PC-3 (cell line): ENCODE measurements at regions not wholly inside any gene's neighbourhood (a gene's known extent, or its start where the extent isn't known, plus 50 kb on each side); places are given as distances from the start of the nearest gene placed in this dataset.

ENCODE experiments used
- ATAC-seq: fragments of 200-7000 bp; cut with Tn5 transposase; 2 replicates; pipeline ENCODE4 v1.9.1; 2020; ENCODE audit warnings: mild to moderate bottlenecking, moderate library complexity
- BruUV-seq: library from RNA; stranded (reverse); fragments of 400-500 nt; replicated peaks from 2 replicates; lab custom pipeline; 2021; lab: Mats Ljungman, UMichigan
- CTCF ChIA-PET: fragments of 300-600 bp; sonication (Branson Sonifier 250); formaldehyde crosslinking; loops from one replicate; lab custom pipeline; 2022; ENCODE audit warnings: antibody characterized with exemption; lab: Charles Lee
- POLR2A ChIA-PET: fragments of 300-600 bp; sonication (Branson Sonifier 250); formaldehyde crosslinking; loops from one replicate; lab custom pipeline; 2022; ENCODE audit warnings: antibody characterized with exemption; ENCODE audit not compliant: unreplicated experiment; lab: Charles Lee
- DNase-seq: peaks from one replicate; pipeline ENCODE4 v3.0.0-alpha.2; 2015
- H2AFZ ChIP-seq: fragments of 300-600 bp; sonication (generic); 2 replicates; pipeline ENCODE4 v1.6.0; 2016; ENCODE audit warnings: antibody characterized with exemption, low read length
- H3F3A ChIP-seq: fragments of 300-600 bp; sonication (generic); one replicate; pipeline ENCODE4 v1.6.0; 2017; ENCODE audit warnings: antibody characterized with exemption, low read length, control low read depth, mild to moderate bottlenecking; ENCODE audit not compliant: unreplicated experiment
- H3K27ac ChIP-seq: fragments of 300-600 bp; sonication (generic); 2 replicates; pipeline ENCODE4 v1.5.1; 2016; ENCODE audit warnings: mild to moderate bottlenecking, low read length
- H3K27me3 ChIP-seq: fragments of 300-600 bp; sonication (generic); 2 replicates; pipeline ENCODE4 v1.6.1; 2016; ENCODE audit warnings: low read length, mixed read lengths
- H3K36me3 ChIP-seq: fragments of 300-600 bp; sonication (generic); 2 replicates; pipeline ENCODE4 v1.6.1; 2016; ENCODE audit warnings: low read depth, mixed run types, low read length, mixed read lengths
- H3K4me1 ChIP-seq: fragments of 300-600 bp; sonication (generic); 2 replicates; pipeline ENCODE4 v1.5.1; 2016; ENCODE audit warnings: low read length; ENCODE audit not compliant: insufficient read depth
- H3K4me2 ChIP-seq: fragments of 300-600 bp; sonication (generic); 2 replicates; pipeline ENCODE4 v1.6.0; 2016; ENCODE audit warnings: low read length
- H3K4me3 ChIP-seq: fragments of 300-600 bp; sonication (generic); 2 replicates; pipeline ENCODE4 v1.5.1; 2016; ENCODE audit warnings: mild to moderate bottlenecking, low read length, mixed read lengths
- H3K79me2 ChIP-seq: fragments of 300-600 bp; sonication (generic); 2 replicates; pipeline ENCODE4 v1.6.1; 2017; ENCODE audit warnings: low read length, mixed read lengths
- H3K9ac ChIP-seq: fragments of 300-600 bp; sonication (generic); 2 replicates; pipeline ENCODE4 v1.6.0; 2016; ENCODE audit warnings: mild to moderate bottlenecking, low read length
- H3K9me2 ChIP-seq: fragments of 300-600 bp; sonication (generic); replicated peaks from 2 replicates; pipeline ENCODE4 v1.6.1; 2016; ENCODE audit warnings: mixed run types, low read length, mixed read lengths
- H3K9me3 ChIP-seq: fragments of 300-600 bp; sonication (generic); 2 replicates; pipeline ENCODE4 v1.6.1; 2016; ENCODE audit warnings: low read length, mixed read lengths
- H4K20me1 ChIP-seq: fragments of 300-600 bp; sonication (generic); 2 replicates; pipeline ENCODE4 v1.6.1; 2016; ENCODE audit warnings: low read length, mixed read lengths
- CTCF ChIP-seq: fragments of 300-600 bp; sonication (generic); conservative IDR thresholded peaks from 2 replicates; pipeline ENCODE4 v1.5.1; 2017; ENCODE audit warnings: antibody characterized with exemption, low read depth, mild to moderate bottlenecking, low read length
- EZH2 ChIP-seq: fragments of 300-600 bp; sonication (generic); IDR thresholded peaks from one replicate; pipeline ENCODE4 v1.6.1; 2017; ENCODE audit warnings: antibody characterized with exemption, mild to moderate bottlenecking, low read length; ENCODE audit not compliant: unreplicated experiment
- EZH2phosphoT487 ChIP-seq: fragments of 300-600 bp; sonication (generic); IDR thresholded peaks from 2 replicates; pipeline ENCODE4 v1.6.1; 2018; ENCODE audit warnings: mild to moderate bottlenecking, antibody characterized with exemption, low read length, borderline replicate concordance
- intact Hi-C: fragments of 100-400 bp; cut with micrococcal nuclease; formaldehyde crosslinking; loops from 2 replicates; pipeline ENCODE4 v1.9.0; 2023

DNA sequence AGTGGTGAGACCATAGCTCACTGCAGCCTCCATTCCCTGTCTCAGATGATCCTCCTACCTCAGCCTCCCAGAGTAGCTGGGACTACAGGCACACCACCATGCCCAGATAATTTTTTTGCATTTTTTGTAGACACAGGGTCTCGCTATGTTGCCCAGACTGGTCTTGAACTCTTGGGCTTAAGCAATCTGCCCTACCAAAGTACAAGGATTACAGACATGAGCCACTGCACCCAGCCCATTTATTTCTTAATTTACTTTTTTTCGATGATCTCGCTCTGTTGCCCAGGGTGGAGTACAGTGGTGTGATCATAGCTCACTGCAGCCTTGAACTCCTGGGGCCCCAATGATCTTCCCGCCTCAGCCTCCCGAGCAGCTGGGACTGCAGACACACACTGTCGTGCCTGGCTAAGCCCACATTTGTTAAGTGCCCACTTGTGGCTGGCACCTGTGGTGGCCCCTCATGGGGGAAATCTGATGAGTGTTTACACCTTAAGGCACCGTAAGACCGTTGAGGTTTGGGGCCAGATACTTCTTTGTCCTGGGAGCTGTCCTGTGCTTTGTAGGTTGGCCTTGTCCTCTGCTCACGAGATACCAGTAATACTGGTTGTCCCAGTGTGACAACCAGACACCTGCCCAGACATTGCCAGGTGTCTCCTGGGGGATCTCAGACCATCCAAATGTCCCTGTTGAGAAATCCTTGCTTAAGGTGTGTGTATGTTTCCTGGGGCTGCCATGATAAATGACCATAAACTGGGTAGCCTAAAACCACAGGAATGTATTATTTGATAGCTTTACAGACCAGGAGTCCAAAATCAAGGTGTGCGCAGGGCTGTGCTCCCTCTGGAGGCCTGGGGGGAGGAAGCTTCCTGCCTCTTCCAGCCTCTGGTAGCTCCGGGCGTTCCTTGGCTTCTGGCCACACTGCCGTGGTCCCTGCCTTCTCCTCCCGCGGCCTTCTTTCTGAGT lies 141.4 kb upstream of the GSE1 start:
- DNase-seq (peak; percentile 80), ATAC-seq (peak; percentile 88)
- Histone ChIP-seq H2AFZ (no peak overlapping the region), H4K20me1 (no peaks in the 10 kb centered on the region), H3K79me2 (no peaks in the 10 kb centered on the region), H3F3A (no peaks in the 10 kb centered on the region), H3K4me3 (no peak overlapping the region), H3K9me3 (no peaks in the 10 kb centered on the region), H3K27ac (no peak overlapping the region), H3K9ac (no peak overlapping the region), H3K36me3 (no peaks in the 10 kb centered on the region), H3K4me2 (peak overlapping the region; percentile 55), H3K27me3 (no peaks in the 10 kb centered on the region), H3K9me2 (no peaks in the 10 kb centered on the region), H3K4me1 (peaks cover 13% of the 10 kb centered on the region)
- intact Hi-C loops, result no loop called here
- CTCF ChIA-PET, result interaction anchor here (0.6 kb wide), 1 partner anchor 180 kb away, joined by 3 read pairs; no protein-coding TSS in a partner anchor
- BruUV-seq, result no TSS peak
- POLR2A ChIA-PET, result no interaction called here
- TF ChIP-seq CTCF (peak; percentile 31; the same call in 1 of the 2 replicates), EZH2phosphoT487 (no peak), EZH2 (no peak)

- Histone ChIP-seq H3K36me3 (no peaks in the 10 kb centered on the region), H3K27ac (no peak overlapping the region), H4K20me1 (no peaks in the 10 kb centered on the region), H3K9ac (no peak overlapping the region), H3K27me3 (no peaks in the 10 kb centered on the region), H2AFZ (no peak overlapping the region), H3K9me2 (no peaks in the 10 kb centered on the region), H3K4me2 (peak overlapping the region; percentile 55), H3K79me2 (no peaks in the 10 kb centered on the region), H3K4me1 (peaks cover 13% of the 10 kb centered on the region), H3K9me3 (no peaks in the 10 kb centered on the region), H3K4me3 (no peak overlapping the region), H3F3A (no peaks in the 10 kb centered on the region)
- ChIA-PET CTCF (interaction anchor here (0.6 kb wide), 1 partner anchor 181 kb away, joined by 3 read pairs; no protein-coding TSS in a partner anchor), POLR2A (no interaction called here)
- intact Hi-C loops, result no loop called here
- DNase-seq (no peak), ATAC-seq (no peak)
- no TSS peak for BruUV-seq
- no peak for TF ChIP-seq EZH2
- no peak for TF ChIP-seq CTCF
- TF ChIP-seq EZH2phosphoT487, result no peak
Measured at GRCh38 chr16:85472514-85472913, 140.6 kb upstream of the GSE1 start.

DNA sequence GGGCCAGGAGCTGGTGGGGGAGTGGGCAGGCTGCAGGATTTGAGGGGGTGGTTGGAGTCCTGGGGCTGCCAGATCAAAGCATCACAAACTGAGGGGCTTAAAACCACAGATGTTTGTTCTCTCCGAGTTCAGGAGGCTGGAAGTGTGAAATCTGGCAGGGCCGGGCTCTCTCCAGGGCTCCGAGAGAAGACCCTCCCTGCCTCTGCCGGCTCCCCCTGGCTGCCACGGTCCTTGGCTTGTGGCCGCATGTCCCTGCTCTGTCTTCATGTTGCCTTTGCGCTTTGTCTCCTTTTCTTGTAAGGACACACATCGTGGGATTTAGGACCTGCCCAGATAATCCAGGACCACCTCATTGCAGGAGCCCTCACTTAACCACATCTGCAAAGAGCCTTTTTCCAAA lies 139.8 kb upstream of the GSE1 start:
- Histone ChIP-seq H2AFZ (no peak overlapping the region), H3K9me2 (no peaks in the 10 kb centered on the region), H3K36me3 (no peaks in the 10 kb centered on the region), H4K20me1 (no peaks in the 10 kb centered on the region), H3K27me3 (no peaks in the 10 kb centered on the region), H3K4me3 (no peak overlapping the region), H3K79me2 (no peaks in the 10 kb centered on the region), H3K27ac (no peak overlapping the region), H3K9me3 (no peaks in the 10 kb centered on the region), H3K4me2 (no peak overlapping the region), H3K9ac (no peak overlapping the region), H3F3A (no peaks in the 10 kb centered on the region), H3K4me1 (peaks cover 13% of the 10 kb centered on the region)
- no peak for TF ChIP-seq EZH2phosphoT487
- no peak for TF ChIP-seq CTCF
- no peak for TF ChIP-seq EZH2
- BruUV-seq, result no TSS peak
- ATAC-seq (no peak), DNase-seq (no peak)
- ChIA-PET POLR2A (no interaction called here), CTCF (no interaction called here)
- intact Hi-C loops, result no loop called here
